GM23338 (cell line): ENCODE measurements at regions not wholly inside any gene's neighbourhood (a gene's known extent, or its start where the extent isn't known, plus 50 kb on each side); places are given as distances from the start of the nearest gene placed in this dataset.

ENCODE experiments used
- ATAC-seq: fragments of 200-7000 bp; cut with Tn5 transposase; 3 replicates; pipeline ENCODE4 v1.9.1; 2020
- DNase-seq: peaks from one replicate; pipeline ENCODE4 v3.0.0-alpha.2; 2015; ENCODE audit warnings: low spot score
- H2AFZ ChIP-seq: fragments of 200-600 bp; sonication (generic); 2 replicates; pipeline ENCODE4 v1.8.0; 2016; ENCODE audit warnings: antibody characterized with exemption, mild to moderate bottlenecking, moderate library complexity
- H3F3A ChIP-seq: fragments of 200-600 bp; sonication (generic); replicated peaks from 2 replicates; pipeline ENCODE4 v1.8.0; 2017; ENCODE audit warnings: antibody characterized with exemption, mixed run types, low read depth
- H3K27ac ChIP-seq: fragments of 200-600 bp; sonication (generic); 2 replicates; pipeline ENCODE4 v1.6.1; 2016; ENCODE audit warnings: low read depth
- H3K27me3 ChIP-seq: fragments of 200-600 bp; sonication (generic); 2 replicates; pipeline ENCODE4 v1.8.0; 2016; ENCODE audit warnings: mild to moderate bottlenecking, mixed run types, moderate library complexity; ENCODE audit not compliant: insufficient read depth
- H3K36me3 ChIP-seq: fragments of 200-600 bp; sonication (generic); 2 replicates; pipeline ENCODE4 v1.8.0; 2016; ENCODE audit warnings: mild to moderate bottlenecking; ENCODE audit not compliant: insufficient read depth
- H3K4me1 ChIP-seq: fragments of 200-600 bp; sonication (generic); 2 replicates; pipeline ENCODE4 v1.8.0; 2016; ENCODE audit warnings: mild to moderate bottlenecking, moderate library complexity; ENCODE audit not compliant: insufficient read depth
- H3K4me2 ChIP-seq: fragments of 200-600 bp; sonication (generic); 2 replicates; pipeline ENCODE4 v1.7.1; 2017; ENCODE audit warnings: mixed run types
- H3K4me3 ChIP-seq: fragments of 200-600 bp; sonication (generic); 2 replicates; pipeline ENCODE4 v1.6.1; 2016; ENCODE audit warnings: mixed run types
- H3K79me2 ChIP-seq: fragments of 200-600 bp; sonication (generic); replicated peaks from 2 replicates; pipeline ENCODE4 v1.8.0; 2017; ENCODE audit warnings: mild to moderate bottlenecking; ENCODE audit not compliant: insufficient read depth
- H3K9me2 ChIP-seq: fragments of 200-600 bp; sonication (generic); 2 replicates; pipeline ENCODE4 v1.8.0; 2017; ENCODE audit not compliant: insufficient read depth
- H4K20me1 ChIP-seq: fragments of 200-600 bp; sonication (generic); replicated peaks from 2 replicates; pipeline ENCODE4 v1.8.0; 2017; ENCODE audit warnings: mild to moderate bottlenecking; ENCODE audit not compliant: insufficient read depth
- H3K27ac Mint-ChIP-seq: 2 replicates; pipeline ENCODE4 v1.8.0; 2020; ENCODE audit warnings: inconsistent platforms, mild to moderate bottlenecking, moderate library complexity, mixed read lengths
- H3K27me3 Mint-ChIP-seq: 3 replicates; pipeline ENCODE4 v1.8.0; 2022; ENCODE audit warnings: low read depth, mild to moderate bottlenecking, moderate library complexity, mixed read lengths, inconsistent platforms; ENCODE audit not compliant: insufficient read depth, poor library complexity
- H3K36me3 Mint-ChIP-seq: 3 replicates; pipeline ENCODE4 v1.8.0; 2021; ENCODE audit warnings: low read depth, mild to moderate bottlenecking, inconsistent platforms, moderate library complexity, mixed read lengths
- H3K4me1 Mint-ChIP-seq: 3 replicates; pipeline ENCODE4 v1.8.0; 2020; ENCODE audit warnings: mild to moderate bottlenecking, inconsistent platforms, mixed read lengths
- H3K4me3 Mint-ChIP-seq: 3 replicates; pipeline ENCODE4 v1.8.0; 2021; ENCODE audit warnings: moderate library complexity, mild to moderate bottlenecking, inconsistent platforms, mixed read lengths
- H3K9me3 Mint-ChIP-seq: 3 replicates; pipeline ENCODE4 v1.8.0; 2020; ENCODE audit warnings: moderate library complexity, mild to moderate bottlenecking, inconsistent platforms, mixed read lengths
- CREB1 ChIP-seq: fragments of 250-450 bp; sonication (Bioruptor Pico); IDR thresholded peaks from 2 replicates; pipeline ENCODE4 v1.5.0; 2020; ENCODE audit warnings: low read depth, mild to moderate bottlenecking, moderate library complexity
- CTCF ChIP-seq, 2 experiments: fragments of 200-600 bp in 1 of 2; sonication (generic) in 1 of 2; conservative IDR thresholded peaks; 2 replicates each; pipeline versions ENCODE4 v1.5.1 to v1.6.1; 2016 to 2017; ENCODE audit warnings: antibody characterized with exemption in 2 of 2, low read depth in 2 of 2, mild to moderate bottlenecking in 2 of 2, moderate library complexity in 1 of 2
- ETS1 ChIP-seq: IDR thresholded peaks from 2 replicates; pipeline ENCODE4 v1.6.1; 2016; ENCODE audit warnings: antibody characterized with exemption
- EZH2 ChIP-seq: fragments of 200-600 bp; sonication (generic); IDR thresholded peaks from one replicate; pipeline ENCODE4 v1.8.0; 2017; ENCODE audit warnings: antibody characterized with exemption, mild to moderate bottlenecking, low read depth; ENCODE audit not compliant: unreplicated experiment
- EZH2phosphoT487 ChIP-seq: fragments of 200-600 bp; sonication (generic); IDR thresholded peaks from one replicate; pipeline ENCODE4 v1.8.1; 2018; ENCODE audit warnings: antibody characterized with exemption; ENCODE audit not compliant: unreplicated experiment
- JUNB ChIP-seq: IDR thresholded peaks from one replicate; pipeline ENCODE4 v1.6.1; 2016; ENCODE audit warnings: antibody characterized with exemption; ENCODE audit not compliant: unreplicated experiment
- NANOG ChIP-seq: IDR thresholded peaks from 2 replicates; pipeline ENCODE4 v1.6.1; 2016; ENCODE audit warnings: antibody characterized with exemption, borderline replicate concordance
- POLR2AphosphoS5 ChIP-seq: IDR thresholded peaks from 2 replicates; pipeline ENCODE4 v1.6.1; 2016; ENCODE audit warnings: antibody characterized with exemption, low read depth
- REST ChIP-seq: IDR thresholded peaks from one replicate; pipeline ENCODE4 v1.6.1; 2018; ENCODE audit warnings: antibody characterized with exemption; ENCODE audit not compliant: unreplicated experiment
- STAT1 ChIP-seq: IDR thresholded peaks from one replicate; pipeline ENCODE4 v1.6.1; 2016; ENCODE audit warnings: antibody characterized with exemption; ENCODE audit not compliant: unreplicated experiment
- ZNF114 ChIP-seq: fragments of 250-450 bp; sonication (Bioruptor Pico); IDR thresholded peaks from 2 replicates; pipeline ENCODE4 v1.5.0; 2020; ENCODE audit warnings: mild to moderate bottlenecking, moderate library complexity
- ZNF331 ChIP-seq: fragments of 250-450 bp; sonication (Bioruptor Pico); IDR thresholded peaks from 2 replicates; pipeline ENCODE4 v1.5.0; 2020; ENCODE audit warnings: low read depth, mild to moderate bottlenecking, moderate library complexity
- ZNF462 ChIP-seq: fragments of 250-450 bp; sonication (Bioruptor Pico); IDR thresholded peaks from 2 replicates; pipeline ENCODE4 v1.5.0; 2020; ENCODE audit warnings: mild to moderate bottlenecking, moderate library complexity

DNA sequence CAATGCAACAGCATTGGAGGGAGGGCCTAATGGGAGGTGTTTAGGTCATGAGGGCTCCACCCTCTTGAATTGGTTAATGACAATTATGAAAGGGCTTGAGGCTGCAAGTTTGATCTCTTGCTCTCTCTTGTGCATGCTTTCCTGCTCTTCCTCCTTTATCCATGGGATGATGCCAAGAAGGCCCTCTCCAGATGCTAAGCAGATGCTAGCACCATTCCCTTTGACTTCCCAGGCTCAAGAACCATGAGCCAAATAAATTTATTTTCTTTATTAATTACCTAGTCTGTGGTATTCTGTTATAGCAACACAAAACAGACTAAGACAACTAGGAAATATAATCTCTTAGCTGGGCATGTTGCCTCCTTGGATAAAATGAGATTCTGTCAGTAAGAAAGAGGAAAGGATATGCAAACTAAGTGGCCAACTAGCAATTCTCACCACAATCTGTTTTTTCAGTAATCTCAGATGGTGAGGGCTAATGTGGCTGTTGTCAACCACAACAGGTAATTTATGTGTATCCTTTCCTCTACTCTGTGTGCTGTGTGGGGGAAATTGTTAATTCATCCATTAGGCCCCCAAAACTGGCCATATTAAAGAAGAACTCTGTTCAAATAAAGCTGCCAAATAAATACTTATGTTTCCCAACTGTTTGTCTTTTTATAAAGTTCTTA, 269.1 kb upstream of the CD180 start:
- no peaks in the 10 kb centered on the region for H3K36me3 ChIP-seq
- H3K4me3 ChIP-seq: no peak overlapping the region
- ATAC-seq (no peak), DNase-seq (no peak)
- no peak overlapping the region for H3K27ac ChIP-seq
- H3K79me2 ChIP-seq: no peaks in the 10 kb centered on the region
- no peaks in the 10 kb centered on the region for H3F3A ChIP-seq
- H3K4me1 ChIP-seq: no peaks in the 10 kb centered on the region
- Mint-ChIP-seq H3K4me1 (no peaks in the 10 kb centered on the region), H3K36me3 (no peaks in the 10 kb centered on the region), H3K27me3 (peaks cover 1% of the 10 kb centered on the region), H3K27ac (no peak overlapping the region), H3K4me3 (no peak overlapping the region), H3K9me3 (no peaks in the 10 kb centered on the region)
- H3K9me2 ChIP-seq: 0 out of 2 replicates have a peak, but pooled peaks cover 5% of the 10 kb centered on the region
- no peak for TF ChIP-seq ZNF331 (CRISPR knock-in tag)
- TF ChIP-seq ZNF114 (CRISPR knock-in tag): no peak
- no peak for TF ChIP-seq ZNF462 (CRISPR knock-in tag)
- no peak for TF ChIP-seq POLR2AphosphoS5
- TF ChIP-seq REST: no peak
- TF ChIP-seq NANOG: no peak
- TF ChIP-seq STAT1: no peak
- no peak for TF ChIP-seq CREB1 (CRISPR knock-in tag)
- TF ChIP-seq JUNB: no peak
- TF ChIP-seq ETS1: no peak
- no peak for TF ChIP-seq CTCF (conservative IDR thresholded peaks at IDR 0.05; ENCODE audit: low read depth in 2 of 2)
- TF ChIP-seq EZH2phosphoT487: no peak
- no peak for TF ChIP-seq EZH2
- H3K4me2 ChIP-seq: no peak overlapping the region
- H4K20me1 ChIP-seq: no peaks in the 10 kb centered on the region
- no peaks in the 10 kb centered on the region for H3K27me3 ChIP-seq
- H2AFZ ChIP-seq: no peak overlapping the region
